Testis (tissue), 2 donors: ENCODE measurements at regions not wholly inside any gene's neighbourhood (a gene's known extent, or its start where the extent isn't known, plus 50 kb on each side); places are given as distances from the start of the nearest gene placed in this dataset.

Source experiments
- DNase-seq: peaks from one replicate; pipeline ENCODE4 v3.0.0-alpha.2; 2019
- H3K27ac ChIP-seq, 2 donors: fragments of 200-600 bp; sonication (generic); one replicate each; pipeline ENCODE4 v1.5.1; 2019
- H3K27me3 ChIP-seq: fragments of 200-600 bp; sonication (generic); one replicate; pipeline ENCODE4 v1.5.1; 2019
- H3K36me3 ChIP-seq: fragments of 200-600 bp; sonication (generic); one replicate; pipeline ENCODE4 v1.5.1; 2017; ENCODE audit warnings: low read depth; ENCODE audit errors: missing control alignments
- H3K4me1 ChIP-seq: fragments of 200-600 bp; sonication (generic); one replicate; pipeline ENCODE4 v1.5.1; 2019
- H3K4me3 ChIP-seq, 2 donors: fragments of 200-600 bp; sonication (generic); one replicate each; pipeline ENCODE4 v1.5.1; 2017 to 2019
- H3K9me3 ChIP-seq: fragments of 200-600 bp; sonication (generic); one replicate; pipeline ENCODE4 v1.5.1; 2017
- POLR2A ChIP-seq: fragments of 450-650 bp; IDR thresholded peaks from one replicate; pipeline ENCODE4 v1.6.1; 2017; ENCODE audit warnings: antibody characterized with exemption, mild to moderate bottlenecking, moderate library complexity
- WGBS, 2 donors: methylation state at CpG; one replicate each; pipeline ENCODE4 v1.1.5; 2018; 5-methylcytosine and 5-hydroxymethylcytosine counted together
- intact Hi-C: fragments of 100-400 bp; cut with DNase I; formaldehyde crosslinking; loops from one replicate; pipeline ENCODE4 v1.15.1; 2023; ENCODE audit warnings: low total_unique reads
- TF ChIP-seq, protein P1 (sequence below), 3 experiments: fragments of 450-650 bp in 2 of 3; fragments of 200-600 bp in 1 of 3; sonication (generic) in 1 of 3; IDR thresholded peaks; one replicate each; pipeline ENCODE4 v1.5.1; 2016 to 2019; ENCODE audit warnings: antibody characterized with exemption in 3 of 3, mild to moderate bottlenecking in 2 of 3, moderate library complexity in 1 of 3

DNA sequence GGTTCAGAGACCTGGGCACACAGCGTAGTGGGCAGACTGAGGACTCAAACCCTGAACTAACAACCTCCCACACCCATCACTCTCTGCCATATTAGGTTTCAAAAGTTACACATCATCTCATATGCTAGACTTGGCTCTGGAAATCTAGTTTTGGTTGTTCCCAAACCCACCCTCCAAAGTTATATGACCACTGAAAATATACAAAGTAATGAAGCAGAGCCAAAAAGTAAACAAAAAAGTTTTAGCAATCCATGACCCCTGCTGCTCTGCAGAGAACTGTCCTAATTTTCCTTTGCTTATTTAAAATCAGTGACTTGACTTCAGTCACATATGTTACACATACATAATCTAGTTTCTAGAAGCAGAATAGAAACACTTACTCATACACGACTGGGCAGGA is 155.6 kb upstream of the TAS2R1 start:
- no peak for DNase-seq
- intact Hi-C loops, result no loop called here
- TF ChIP-seq, protein P1, sequence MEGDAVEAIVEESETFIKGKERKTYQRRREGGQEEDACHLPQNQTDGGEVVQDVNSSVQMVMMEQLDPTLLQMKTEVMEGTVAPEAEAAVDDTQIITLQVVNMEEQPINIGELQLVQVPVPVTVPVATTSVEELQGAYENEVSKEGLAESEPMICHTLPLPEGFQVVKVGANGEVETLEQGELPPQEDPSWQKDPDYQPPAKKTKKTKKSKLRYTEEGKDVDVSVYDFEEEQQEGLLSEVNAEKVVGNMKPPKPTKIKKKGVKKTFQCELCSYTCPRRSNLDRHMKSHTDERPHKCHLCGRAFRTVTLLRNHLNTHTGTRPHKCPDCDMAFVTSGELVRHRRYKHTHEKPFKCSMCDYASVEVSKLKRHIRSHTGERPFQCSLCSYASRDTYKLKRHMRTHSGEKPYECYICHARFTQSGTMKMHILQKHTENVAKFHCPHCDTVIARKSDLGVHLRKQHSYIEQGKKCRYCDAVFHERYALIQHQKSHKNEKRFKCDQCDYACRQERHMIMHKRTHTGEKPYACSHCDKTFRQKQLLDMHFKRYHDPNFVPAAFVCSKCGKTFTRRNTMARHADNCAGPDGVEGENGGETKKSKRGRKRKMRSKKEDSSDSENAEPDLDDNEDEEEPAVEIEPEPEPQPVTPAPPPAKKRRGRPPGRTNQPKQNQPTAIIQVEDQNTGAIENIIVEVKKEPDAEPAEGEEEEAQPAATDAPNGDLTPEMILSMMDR (IDR thresholded peaks at IDR 0.05), result no peak
- no peak for TF ChIP-seq POLR2A
- Histone ChIP-seq H3K9me3 (no peaks in the 10 kb centered on the region), H3K27me3 (no peaks in the 10 kb centered on the region), H3K36me3 (no peaks in the 10 kb centered on the region), H3K4me3 (no peak overlapping the region), H3K27ac (no peak overlapping the region), H3K4me1 (no peaks in the 10 kb centered on the region)
- whole genome bisulfite sequencing, 2 donors, result 63 to 74% methylated on average over 2 of the region's 2 CpGs

DNA sequence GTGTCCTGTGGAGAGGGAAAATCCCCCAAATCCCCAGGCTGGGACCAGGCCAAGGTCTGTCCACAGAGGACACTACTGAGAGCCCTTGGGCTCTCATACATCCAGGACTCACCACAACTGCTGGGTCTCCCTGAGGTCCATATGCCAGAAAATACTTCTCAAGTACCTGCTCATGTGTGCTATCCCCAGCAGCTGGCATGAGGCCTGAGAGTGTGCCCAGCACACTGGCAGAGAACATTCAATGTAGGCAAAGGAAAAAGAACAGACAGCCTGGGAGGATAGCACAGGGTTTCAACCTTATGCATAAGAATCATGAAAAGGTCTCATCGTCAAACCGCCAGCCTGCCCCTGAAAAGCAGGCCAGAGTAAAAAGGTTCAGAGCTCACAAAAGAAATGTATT is 154.1 kb upstream of the TAS2R1 start:
- no peak for DNase-seq
- Histone ChIP-seq H3K27me3 (no peaks in the 10 kb centered on the region), H3K4me3 (no peak overlapping the region), H3K9me3 (no peaks in the 10 kb centered on the region), H3K4me1 (no peaks in the 10 kb centered on the region), H3K27ac (no peak overlapping the region), H3K36me3 (no peaks in the 10 kb centered on the region)
- 91 to 98% methylated on average over 2 of the region's 2 CpGs for WGBS, 2 donors
- TF ChIP-seq POLR2A, result no peak
- TF ChIP-seq, protein P1 (IDR thresholded peaks at IDR 0.05), result no peak
- intact Hi-C loops, result no loop called here

DNA sequence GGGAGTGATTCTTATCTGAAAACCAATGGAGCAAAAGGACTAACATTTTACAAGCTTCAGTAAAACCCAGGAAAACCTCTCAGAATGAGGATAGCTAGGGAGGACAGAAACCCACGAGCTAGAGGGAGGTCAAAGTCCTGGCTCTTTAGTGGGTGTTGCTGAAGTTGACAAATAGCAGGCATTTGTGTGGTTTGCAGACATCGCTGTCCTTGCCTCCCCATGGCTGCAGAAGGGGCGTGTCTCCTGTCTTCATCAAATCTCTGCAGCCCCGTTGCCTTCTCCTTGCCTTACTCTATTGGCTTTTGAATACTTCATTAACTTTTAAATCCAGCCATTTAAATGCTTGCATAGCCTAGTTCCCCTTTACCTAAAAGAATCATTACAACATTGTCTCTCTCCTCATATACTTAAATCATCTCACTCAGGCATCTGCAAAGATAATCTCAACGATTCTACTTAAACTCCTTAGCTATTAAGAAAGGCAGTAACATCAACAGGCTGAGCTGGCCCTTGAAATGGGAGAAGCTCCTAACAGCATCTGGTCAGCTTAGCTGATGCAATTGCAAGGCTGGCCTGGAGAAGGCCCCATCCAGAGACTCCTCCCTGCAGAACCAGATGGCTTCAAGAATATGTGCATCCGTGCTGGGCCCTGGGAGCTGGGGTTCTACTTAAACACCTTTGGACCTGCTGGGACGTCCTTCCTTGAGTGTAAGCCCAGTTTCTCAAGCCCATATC is 152.8 kb upstream of the TAS2R1 start:
- no peak for TF ChIP-seq POLR2A
- TF ChIP-seq, protein P1 (IDR thresholded peaks at IDR 0.05), result no peak
- WGBS, 2 donors, result 27 to 40% methylated on average over 7 of the region's 7 CpGs
- Histone ChIP-seq H3K4me3 (no peak overlapping the region), H3K27ac (no peak overlapping the region), H3K36me3 (no peaks in the 10 kb centered on the region), H3K9me3 (no peaks in the 10 kb centered on the region), H3K4me1 (no peaks in the 10 kb centered on the region), H3K27me3 (no peaks in the 10 kb centered on the region)
- intact Hi-C loops, result no loop called here
- no peak for DNase-seq

DNA sequence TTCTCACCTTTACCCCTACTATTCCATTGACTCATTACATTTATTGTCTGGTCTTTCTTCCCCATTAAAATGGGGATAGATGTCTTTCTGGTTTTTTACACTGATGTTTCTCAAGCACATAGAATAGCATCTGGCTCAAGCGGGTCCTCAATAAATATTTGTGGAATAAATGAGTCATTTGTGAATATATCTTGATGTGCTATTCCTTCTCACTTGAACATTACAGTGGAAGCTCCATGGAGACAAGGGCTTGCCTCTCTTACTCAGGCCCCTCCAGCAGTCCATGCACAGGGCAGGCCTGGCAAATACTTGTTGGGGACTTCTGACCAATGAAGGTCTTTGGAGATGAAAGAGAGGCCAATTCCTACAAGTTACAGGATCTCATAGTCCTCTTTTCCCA is 151.7 kb upstream of the TAS2R1 start:
- 81 to 90% methylated on average over 1 of the region's 1 CpG for WGBS, 2 donors
- H3K27ac ChIP-seq, result no peak overlapping the region
- H3K9me3 ChIP-seq, result no peaks in the 10 kb centered on the region
- no peak for DNase-seq
- no peak overlapping the region for H3K4me3 ChIP-seq
- H3K4me1 ChIP-seq, result no peaks in the 10 kb centered on the region
- H3K36me3 ChIP-seq, result no peaks in the 10 kb centered on the region
- no peak for TF ChIP-seq POLR2A
- TF ChIP-seq, protein P1 (IDR thresholded peaks at IDR 0.05), result no peak
- intact Hi-C loops, result no loop called here
- no peaks in the 10 kb centered on the region for H3K27me3 ChIP-seq

DNA sequence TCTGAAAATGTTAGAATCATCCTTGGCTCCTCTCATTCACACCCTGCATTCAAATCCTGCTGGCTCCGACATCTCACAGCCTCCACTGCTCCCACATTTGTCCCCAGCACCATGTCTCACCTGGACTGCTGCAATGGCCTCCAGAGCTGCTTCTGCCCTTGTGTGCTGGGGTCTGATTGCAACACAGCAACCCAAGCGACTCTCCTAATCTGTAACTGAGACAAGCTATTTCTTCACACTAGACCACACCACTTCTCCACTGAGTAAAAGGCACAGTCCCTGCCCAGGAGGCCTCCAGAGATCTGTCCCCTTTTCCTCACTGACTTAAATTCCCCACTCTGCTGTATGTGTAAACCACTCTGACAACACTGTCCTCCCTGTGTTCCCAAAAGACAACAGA is 151.1 kb upstream of the TAS2R1 start:
- H3K4me3 ChIP-seq, result no peak overlapping the region
- intact Hi-C loops, result no loop called here
- DNase-seq, result no peak
- WGBS, 2 donors, result 86% methylated on average over 2 of the region's 2 CpGs
- TF ChIP-seq POLR2A, result no peak
- TF ChIP-seq, protein P1 (IDR thresholded peaks at IDR 0.05), result no peak
- H3K4me1 ChIP-seq, result no peaks in the 10 kb centered on the region
- H3K36me3 ChIP-seq, result no peaks in the 10 kb centered on the region
- H3K9me3 ChIP-seq, result no peaks in the 10 kb centered on the region
- H3K27me3 ChIP-seq, result no peaks in the 10 kb centered on the region
- H3K27ac ChIP-seq, result no peak overlapping the region
